Neuronal stem cell (in vitro differentiated cells): ENCODE measurements at regions not wholly inside any gene's neighbourhood (a gene's known extent, or its start where the extent isn't known, plus 50 kb on each side); places are given as distances from the start of the nearest gene placed in this dataset.

Experiments
- DNase-seq: peaks from one replicate; pipeline ENCODE4 v3.0.0-alpha.2; 2013; ENCODE audit warnings: low spot score
- H2AFZ ChIP-seq: one replicate; pipeline ENCODE4 v1.6.1; 2013; ENCODE audit warnings: mild to moderate bottlenecking, low read length, inconsistent platforms
- H2AK5ac ChIP-seq: 2 replicates; pipeline ENCODE4 v1.6.1; 2013; ENCODE audit warnings: low read depth, mild to moderate bottlenecking, inconsistent platforms, low read length, moderate library complexity, mixed read lengths
- H2BK120ac ChIP-seq: 2 replicates; pipeline ENCODE4 v1.6.1; 2013; ENCODE audit warnings: low read depth, mild to moderate bottlenecking, inconsistent platforms, low read length, moderate library complexity, mixed read lengths
- H2BK12ac ChIP-seq: one replicate; pipeline ENCODE4 v1.6.1; 2013; ENCODE audit warnings: low read length, inconsistent platforms
- H2BK15ac ChIP-seq: 2 replicates; pipeline ENCODE4 v1.6.1; 2013; ENCODE audit warnings: mild to moderate bottlenecking, low read length, inconsistent platforms, mixed read lengths
- H2BK5ac ChIP-seq: one replicate; pipeline ENCODE4 v1.6.1; 2013; ENCODE audit warnings: inconsistent platforms, mild to moderate bottlenecking, low read length, moderate library complexity
- H3K14ac ChIP-seq: one replicate; pipeline ENCODE4 v1.6.1; 2013; ENCODE audit warnings: low read length, inconsistent platforms
- H3K18ac ChIP-seq: 2 replicates; pipeline ENCODE4 v1.6.1; 2013; ENCODE audit warnings: low read length, inconsistent platforms
- H3K23ac ChIP-seq: 2 replicates; pipeline ENCODE4 v1.6.1; 2013; ENCODE audit warnings: low read depth, mild to moderate bottlenecking, mixed read lengths, low read length, inconsistent platforms; ENCODE audit not compliant: poor library complexity
- H3K27ac ChIP-seq: replicated peaks from 3 replicates; pipeline ENCODE4 v1.5.1; 2013; ENCODE audit warnings: low read length, inconsistent platforms
- H3K27me3 ChIP-seq, 3 experiments: 2 replicates each; pipeline ENCODE4 v1.6.1; 2013; ENCODE audit warnings: low read length in 3 of 3, mild to moderate bottlenecking in 2 of 3, inconsistent platforms in 1 of 3, low read depth in 1 of 3, mixed read lengths in 1 of 3, moderate library complexity in 1 of 3; ENCODE audit not compliant: control insufficient read depth in 3 of 3, insufficient read depth in 3 of 3
- H3K36me3 ChIP-seq, 2 donors: replicated peaks in 1 of 2; 2 replicates each; pipeline ENCODE4 v1.6.1; 2013; ENCODE audit warnings: low read length in 2 of 2; ENCODE audit not compliant: control insufficient read depth in 2 of 2, insufficient read depth in 2 of 2
- H3K4ac ChIP-seq: 2 replicates; pipeline ENCODE4 v1.6.1; 2013; ENCODE audit warnings: inconsistent platforms, mild to moderate bottlenecking, low read length, moderate library complexity
- H3K4me1 ChIP-seq, 2 donors: 1 replicate in 1 of 2; 2 replicates in 1 of 2; pipeline ENCODE4 v1.6.1; 2013; ENCODE audit warnings: low read length in 2 of 2, low read depth in 1 of 2; ENCODE audit not compliant: control insufficient read depth in 2 of 2, insufficient read depth in 1 of 2
- H3K4me2 ChIP-seq: one replicate; pipeline ENCODE4 v1.6.1; 2013; ENCODE audit warnings: mild to moderate bottlenecking, low read length, inconsistent platforms; ENCODE audit not compliant: insufficient read depth, poor library complexity, severe bottlenecking
- H3K4me3 ChIP-seq, 2 donors: 2 replicates each; pipeline ENCODE4 v1.5.1; 2013; ENCODE audit warnings: low read length in 2 of 2, mild to moderate bottlenecking in 2 of 2, inconsistent platforms in 1 of 2, moderate library complexity in 1 of 2
- H3K79me1 ChIP-seq: one replicate; pipeline ENCODE4 v1.6.1; 2013; ENCODE audit warnings: low read depth, mild to moderate bottlenecking, inconsistent platforms, low read length, moderate library complexity
- H3K9ac ChIP-seq: one replicate; pipeline ENCODE4 v1.6.1; 2013; ENCODE audit warnings: mild to moderate bottlenecking, low read depth, low read length, inconsistent platforms; ENCODE audit not compliant: poor library complexity
- H3K9me3 ChIP-seq, 2 donors: replicated peaks in 1 of 2; 2 replicates each; pipeline versions ENCODE3 to v1.6.1; 2013; ENCODE audit warnings: low read length in 2 of 2, mild to moderate bottlenecking in 2 of 2, inconsistent platforms in 1 of 2, low read depth in 1 of 2, mixed read lengths in 1 of 2, moderate library complexity in 1 of 2; ENCODE audit not compliant: control insufficient read depth in 2 of 2, insufficient read depth in 1 of 2
- H4K8ac ChIP-seq: one replicate; pipeline ENCODE4 v1.6.1; 2013; ENCODE audit warnings: low read depth, mild to moderate bottlenecking, inconsistent platforms, low read length, moderate library complexity
- H4K91ac ChIP-seq: one replicate; pipeline ENCODE4 v1.6.1; 2013; ENCODE audit warnings: low read length, low read depth, mild to moderate bottlenecking, inconsistent platforms; ENCODE audit not compliant: poor library complexity
- WGBS, 2 donors: extraction: QIAGEN DNeasy Blood & Tissue Kit; methylation state at CpG; one replicate each; pipeline ENCODE4 v1.1.7; 2013; ENCODE audit warnings: missing lambda C conversion rate in 2 of 2, mixed read lengths in 1 of 2; ENCODE audit not compliant: insufficient read length in 2 of 2, insufficient replicate concordance in 1 of 2; ENCODE audit errors: extremely low coverage in 2 of 2; 5-methylcytosine and 5-hydroxymethylcytosine counted together

DNA sequence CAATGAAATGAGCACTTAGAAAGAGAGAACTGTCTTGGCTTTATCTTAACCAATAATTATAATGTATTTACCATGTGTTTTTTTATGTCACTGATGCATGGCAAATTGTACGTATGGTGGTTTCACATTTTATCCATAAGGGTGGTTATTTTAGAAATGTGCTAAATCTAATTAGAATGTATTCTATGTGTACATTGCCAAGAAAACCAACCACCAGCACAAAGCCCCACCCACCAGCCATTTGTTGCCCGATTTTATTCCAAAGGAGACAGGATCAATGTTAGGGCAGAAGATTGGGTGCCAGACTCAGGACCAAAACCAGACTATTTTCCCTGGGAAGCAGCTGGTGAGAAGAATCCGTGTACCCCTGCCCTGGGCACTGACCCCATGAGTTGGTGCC lies 63.0 kb upstream of the SOX1 start:
- H2BK120ac ChIP-seq = no peak overlapping the region
- H3K4ac ChIP-seq = no peak overlapping the region
- H3K9ac ChIP-seq = no peak overlapping the region
- DNase-seq = no peak
- peaks cover 2 to 6% of the 10 kb centered on the region in 2 donors for H3K9me3 ChIP-seq
- no peak overlapping the region for H3K4me3 ChIP-seq
- no peaks in the 10 kb centered on the region for H3K4me1 ChIP-seq
- no peak overlapping the region for H3K27ac ChIP-seq
- H2BK5ac ChIP-seq = no peak overlapping the region
- H3K79me1 ChIP-seq = no peaks in the 10 kb centered on the region
- H4K91ac ChIP-seq = no peak overlapping the region
- H3K14ac ChIP-seq = no peak overlapping the region
- H3K4me2 ChIP-seq = no peak overlapping the region
- H3K23ac ChIP-seq = no peak overlapping the region
- H4K8ac ChIP-seq = no peak overlapping the region
- H2BK15ac ChIP-seq = no peak overlapping the region
- no peaks in the 10 kb centered on the region for H3K36me3 ChIP-seq
- H3K27me3 ChIP-seq = no peaks in the 10 kb centered on the region
- no CpG with 5 or more reads among the region's 3 CpGs for WGBS, 2 donors
- H2AFZ ChIP-seq = no peak overlapping the region
- H2AK5ac ChIP-seq = no peak overlapping the region
- H2BK12ac ChIP-seq = no peak overlapping the region
- no peak overlapping the region for H3K18ac ChIP-seq

DNA sequence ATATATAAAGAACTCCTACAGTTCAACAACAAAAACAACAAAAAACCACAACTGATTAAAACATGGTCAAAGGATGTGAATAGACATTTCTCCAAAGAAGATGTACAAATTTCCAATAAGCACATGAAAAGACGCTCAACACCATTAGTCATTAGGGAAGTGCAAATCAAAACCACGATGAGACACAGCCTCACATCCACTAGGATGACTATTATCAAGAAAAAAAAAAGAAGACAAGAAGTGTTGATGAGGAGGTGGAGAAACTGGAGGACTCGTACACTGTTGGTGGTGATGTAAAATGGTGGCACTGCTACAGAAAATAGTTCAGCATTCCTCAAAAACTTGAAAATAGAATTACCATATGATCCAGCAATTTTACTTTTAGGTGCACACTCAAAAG lies 61.0 kb upstream of the SOX1 start:
- H4K91ac ChIP-seq = no peak overlapping the region
- H3K79me1 ChIP-seq = no peaks in the 10 kb centered on the region
- DNase-seq = no peak
- no peak overlapping the region for H2AK5ac ChIP-seq
- WGBS, 2 donors = no CpG with 5 or more reads among the region's 3 CpGs
- H2BK5ac ChIP-seq = no peak overlapping the region
- no peak overlapping the region for H3K23ac ChIP-seq
- H3K4me3 ChIP-seq = no peak overlapping the region
- no peak overlapping the region for H3K27ac ChIP-seq
- no peak overlapping the region for H2BK15ac ChIP-seq
- no peak overlapping the region for H2AFZ ChIP-seq
- H3K18ac ChIP-seq = no peak overlapping the region
- no peak overlapping the region for H2BK120ac ChIP-seq
- H3K4me1 ChIP-seq = no peaks in the 10 kb centered on the region
- H3K9me3 ChIP-seq = peaks cover 2 to 8% of the 10 kb centered on the region in 2 donors
- no peak overlapping the region for H3K4me2 ChIP-seq
- no peak overlapping the region for H2BK12ac ChIP-seq
- no peaks in the 10 kb centered on the region for H3K27me3 ChIP-seq
- no peak overlapping the region for H3K9ac ChIP-seq
- H3K4ac ChIP-seq = no peak overlapping the region
- no peak overlapping the region for H4K8ac ChIP-seq
- H3K14ac ChIP-seq = no peak overlapping the region
- H3K36me3 ChIP-seq = no peaks in the 10 kb centered on the region

- H3K4me3 ChIP-seq = no peak overlapping the region
- no peak overlapping the region for H2AK5ac ChIP-seq
- no peak for DNase-seq
- H3K9me3 ChIP-seq = peaks cover 2 to 8% of the 10 kb centered on the region in 2 donors
- no peak overlapping the region for H2BK120ac ChIP-seq
- H3K23ac ChIP-seq = no peak overlapping the region
- H3K27me3 ChIP-seq = no peaks in the 10 kb centered on the region
- H3K18ac ChIP-seq = no peak overlapping the region
- no CpG with 5 or more reads among the region's 9 CpGs for WGBS, 2 donors
- H3K4me2 ChIP-seq = no peak overlapping the region
- H2AFZ ChIP-seq = no peak overlapping the region
- no peak overlapping the region for H2BK12ac ChIP-seq
- H4K8ac ChIP-seq = no peak overlapping the region
- H3K79me1 ChIP-seq = no peaks in the 10 kb centered on the region
- H2BK15ac ChIP-seq = no peak overlapping the region
- no peak overlapping the region for H3K14ac ChIP-seq
- H3K27ac ChIP-seq = no peak overlapping the region
- H3K36me3 ChIP-seq = no peaks in the 10 kb centered on the region
- no peak overlapping the region for H2BK5ac ChIP-seq
- H3K4me1 ChIP-seq = peaks cover 0 to 3% of the 10 kb centered on the region in 2 donors
- no peak overlapping the region for H3K9ac ChIP-seq
- no peak overlapping the region for H4K91ac ChIP-seq
- H3K4ac ChIP-seq = no peak overlapping the region
Observed at GRCh38 chr13:112007191-112007590, 59.8 kb upstream of the SOX1 start.

DNA sequence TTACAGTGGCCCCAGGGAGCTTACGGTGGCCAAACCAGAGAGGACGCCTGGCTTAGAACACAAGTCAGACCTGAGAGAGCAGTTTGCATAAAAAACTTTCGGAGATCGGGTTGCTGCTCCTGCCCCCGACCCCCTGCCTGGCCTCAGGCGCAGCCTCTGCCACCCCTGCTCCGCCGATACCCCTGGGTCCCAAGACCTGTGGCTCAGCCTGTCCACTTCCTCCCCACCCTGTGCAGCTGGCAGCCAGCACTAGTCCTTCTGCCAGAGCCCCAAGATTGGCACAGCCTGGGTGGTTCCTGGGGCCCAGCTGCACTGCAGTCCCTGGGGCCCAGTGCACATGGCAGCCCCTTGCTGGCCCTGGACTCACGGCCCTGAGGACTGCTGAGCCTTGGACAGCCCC lies 56.2 kb upstream of the SOX1 start:
- WGBS, 2 donors = no CpG with 5 or more reads among the region's 9 CpGs
- Histone ChIP-seq H3K18ac (peak overlapping the region; percentile 81), H3K27ac (no peak overlapping the region)

More for the DNA sequence above, 56.2 kb upstream of the SOX1 start:
- H3K9me3 ChIP-seq = peaks cover 0 to 7% of the 10 kb centered on the region in 2 donors
- no peak overlapping the region for H2BK120ac ChIP-seq
- no peak overlapping the region for H4K91ac ChIP-seq
- H3K79me1 ChIP-seq = no peaks in the 10 kb centered on the region
- H3K36me3 ChIP-seq = no peaks in the 10 kb centered on the region
- no peak for DNase-seq
- no peaks in the 10 kb centered on the region for H3K27me3 ChIP-seq
- H3K14ac ChIP-seq = no peak overlapping the region
- no peak overlapping the region for H2BK5ac ChIP-seq
- H3K4ac ChIP-seq = no peak overlapping the region
- H3K4me3 ChIP-seq = no peak overlapping the region
- no peak overlapping the region for H2AFZ ChIP-seq
- no peak overlapping the region for H2BK15ac ChIP-seq
- peak overlapping the region; percentile 68 for H4K8ac ChIP-seq
- no peak overlapping the region for H3K4me2 ChIP-seq
- H3K9ac ChIP-seq = no peak overlapping the region
- H2BK12ac ChIP-seq = no peak overlapping the region
- H3K23ac ChIP-seq = peak overlapping the region; percentile 31
- H3K4me1 ChIP-seq = peaks cover 0 to 5% of the 10 kb centered on the region in 2 donors
- peak overlapping the region; percentile 15 for H2AK5ac ChIP-seq
